ENCODE measurements at regions not wholly inside any gene's neighbourhood (a gene's known extent, or its start where the extent isn't known, plus 50 kb on each side); places are given as distances from the start of the nearest gene placed in this dataset.
"Not testable (repeated sequence)": the region's sequence is repeated elsewhere in the genome, so short reads cannot be mapped to it uniquely, and the experiment has no call there.

GRCh38 chr9:93893899-93894690, 61.1 kb downstream of the BARX1 start:
- Histone ChIP-seq H3K27me3 (ENCODE audit: control insufficient read depth in 1 of 2, insufficient read depth in 2 of 2, low read length in 2 of 2) (no peaks in the 10 kb centered on the region), H3K4me1 (ENCODE audit: insufficient read depth, low read length) (no peaks in the 10 kb centered on the region), H3K9me3 (ENCODE audit: low read length) (no peaks in the 10 kb centered on the region), H3K9ac (ENCODE audit: low read length) (no peak overlapping the region), H3K36me3 (ENCODE audit: insufficient read depth, low read length) (no peaks in the 10 kb centered on the region), H3K4me3 (ENCODE audit: low read depth in 1 of 2, low read length in 2 of 2) (no peak overlapping the region), H3K27ac (ENCODE audit: low read depth, low read length) (no peak overlapping the region)

GRCh38 chr9:93893194-93893593, 62.0 kb downstream of the BARX1 start:
- no peaks in the 10 kb centered on the region for H3K9me3 ChIP-seq (ENCODE audit: low read length)
- H3K4me3 ChIP-seq (ENCODE audit: low read depth in 1 of 2, low read length in 2 of 2) = no peak overlapping the region
- no peaks in the 10 kb centered on the region for H3K36me3 ChIP-seq (ENCODE audit: insufficient read depth, low read length)
- H3K4me1 ChIP-seq (ENCODE audit: insufficient read depth, low read length) = no peaks in the 10 kb centered on the region
- no peak overlapping the region for H3K27ac ChIP-seq (ENCODE audit: low read depth, low read length)
- no peak overlapping the region for H3K9ac ChIP-seq (ENCODE audit: low read length)
- H3K27me3 ChIP-seq (ENCODE audit: control insufficient read depth in 1 of 2, insufficient read depth in 2 of 2, low read length in 2 of 2) = no peaks in the 10 kb centered on the region

DNA sequence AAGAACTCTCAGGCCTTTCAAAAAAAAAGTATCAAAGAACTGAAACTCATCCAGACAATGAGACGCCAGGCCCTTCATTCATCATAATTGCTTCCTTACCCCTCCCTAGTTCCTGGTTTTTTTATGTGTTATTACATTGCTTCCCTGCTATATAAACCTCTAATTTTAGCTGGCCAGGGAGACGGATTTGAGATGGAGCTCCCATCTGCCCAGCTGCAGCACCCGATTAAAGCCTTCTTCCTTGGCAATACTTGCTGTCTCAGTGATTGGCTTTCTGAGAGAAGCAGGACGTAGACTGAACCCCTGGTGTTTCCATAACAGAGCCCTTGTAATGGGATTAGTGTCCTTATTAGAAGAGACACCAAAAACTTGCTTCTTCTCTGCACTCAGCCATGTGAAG, 62.4 kb downstream of the BARX1 start:
- no peaks in the 10 kb centered on the region for H3K36me3 ChIP-seq (ENCODE audit: insufficient read depth, low read length)
- no peak overlapping the region for H3K4me3 ChIP-seq (ENCODE audit: low read depth in 1 of 2, low read length in 2 of 2)
- no peaks in the 10 kb centered on the region for H3K27me3 ChIP-seq (ENCODE audit: control insufficient read depth in 1 of 2, insufficient read depth in 2 of 2, low read length in 2 of 2)
- no peak overlapping the region for H3K27ac ChIP-seq (ENCODE audit: low read depth, low read length)
- no peaks in the 10 kb centered on the region for H3K4me1 ChIP-seq (ENCODE audit: insufficient read depth, low read length)
- H3K9ac ChIP-seq (ENCODE audit: low read length) = no peak overlapping the region
- H3K9me3 ChIP-seq (ENCODE audit: low read length) = no peaks in the 10 kb centered on the region

DNA sequence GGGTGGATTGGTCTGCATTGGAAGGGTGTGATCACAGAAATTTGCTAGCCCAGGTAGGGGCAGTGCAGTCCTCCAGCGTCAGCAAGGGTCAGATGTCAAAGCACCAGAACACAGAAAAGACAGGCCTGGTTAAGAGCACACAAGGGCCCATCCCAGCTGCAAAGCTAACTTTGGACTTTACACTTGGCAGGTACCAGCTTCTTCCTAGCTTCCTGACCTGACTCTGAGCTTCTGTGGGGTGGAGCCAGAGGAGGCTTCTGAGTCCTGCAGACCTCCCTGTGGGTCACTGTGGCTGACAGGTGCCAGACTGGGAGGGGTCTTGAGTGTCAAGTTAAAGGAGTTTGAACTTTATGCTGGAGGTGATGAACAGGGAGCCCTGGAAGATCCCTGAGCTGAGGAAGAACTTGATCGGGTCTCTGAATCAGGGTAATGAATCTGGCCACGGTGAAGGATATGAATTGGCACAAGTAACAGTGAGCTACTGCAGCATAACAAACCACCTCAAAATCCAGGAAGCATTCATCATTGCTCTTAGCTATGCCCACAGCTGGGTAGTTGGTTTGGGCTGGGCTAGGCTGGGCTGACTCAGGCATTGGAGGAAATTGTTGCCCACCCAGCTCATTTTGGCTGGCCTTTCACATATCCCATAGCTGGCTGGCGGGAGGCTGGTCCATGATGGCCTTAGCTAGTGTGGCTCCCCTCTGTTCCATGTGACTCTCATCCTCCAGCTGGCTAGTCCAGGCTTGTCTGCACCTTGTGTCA, 63.4 kb downstream of the BARX1 start:
- Histone ChIP-seq H3K9ac (ENCODE audit: low read length) (no peak overlapping the region), H3K4me3 (ENCODE audit: low read depth in 1 of 2, low read length in 2 of 2) (no peak overlapping the region), H3K27ac (ENCODE audit: low read depth, low read length) (no peak overlapping the region), H3K4me1 (ENCODE audit: insufficient read depth, low read length) (no peaks in the 10 kb centered on the region), H3K9me3 (ENCODE audit: low read length) (no peaks in the 10 kb centered on the region), H3K36me3 (ENCODE audit: insufficient read depth, low read length) (no peaks in the 10 kb centered on the region), H3K27me3 (ENCODE audit: control insufficient read depth in 1 of 2, insufficient read depth in 2 of 2, low read length in 2 of 2) (no peaks in the 10 kb centered on the region)

DNA sequence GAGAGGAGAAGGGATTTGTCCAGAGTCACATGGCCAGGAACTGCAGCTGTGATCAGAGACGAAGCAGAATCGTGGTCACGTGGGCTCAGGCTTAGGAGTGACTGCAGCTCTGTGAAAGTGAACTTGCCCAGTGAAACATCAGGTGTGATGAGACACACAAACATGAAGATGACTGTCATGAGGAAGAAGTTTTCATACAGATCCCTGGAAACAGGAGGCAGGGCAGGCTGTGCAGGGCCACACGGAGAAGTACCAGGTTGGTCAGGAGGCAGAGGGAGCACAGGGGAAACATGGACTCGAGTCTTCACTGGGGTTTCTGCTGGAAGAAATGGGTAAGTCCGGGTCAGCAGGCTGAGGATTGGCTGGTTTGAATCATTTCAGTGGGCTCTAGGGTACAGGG, 64.1 kb downstream of the BARX1 start:
- Histone ChIP-seq H3K9me3 (ENCODE audit: low read length) (no peaks in the 10 kb centered on the region), H3K27me3 (ENCODE audit: control insufficient read depth in 1 of 2, insufficient read depth in 2 of 2, low read length in 2 of 2) (no peaks in the 10 kb centered on the region), H3K36me3 (ENCODE audit: insufficient read depth, low read length) (no peaks in the 10 kb centered on the region), H3K4me1 (ENCODE audit: insufficient read depth, low read length) (no peaks in the 10 kb centered on the region), H3K4me3 (ENCODE audit: low read depth in 1 of 2, low read length in 2 of 2) (no peak overlapping the region), H3K27ac (ENCODE audit: low read depth, low read length) (no peak overlapping the region), H3K9ac (ENCODE audit: low read length) (no peak overlapping the region)

- Histone ChIP-seq H3K4me3 (ENCODE audit: low read depth in 1 of 2, low read length in 2 of 2) (no peak overlapping the region), H3K27ac (ENCODE audit: low read depth, low read length) (no peak overlapping the region), H3K9ac (ENCODE audit: low read length) (no peak overlapping the region), H3K9me3 (ENCODE audit: low read length) (no peaks in the 10 kb centered on the region), H3K4me1 (ENCODE audit: insufficient read depth, low read length) (no peaks in the 10 kb centered on the region), H3K27me3 (ENCODE audit: control insufficient read depth in 1 of 2, insufficient read depth in 2 of 2, low read length in 2 of 2) (no peaks in the 10 kb centered on the region), H3K36me3 (ENCODE audit: insufficient read depth, low read length) (no peaks in the 10 kb centered on the region)
Observed at GRCh38 chr9:93890436-93890935, 64.7 kb downstream of the BARX1 start.

DNA sequence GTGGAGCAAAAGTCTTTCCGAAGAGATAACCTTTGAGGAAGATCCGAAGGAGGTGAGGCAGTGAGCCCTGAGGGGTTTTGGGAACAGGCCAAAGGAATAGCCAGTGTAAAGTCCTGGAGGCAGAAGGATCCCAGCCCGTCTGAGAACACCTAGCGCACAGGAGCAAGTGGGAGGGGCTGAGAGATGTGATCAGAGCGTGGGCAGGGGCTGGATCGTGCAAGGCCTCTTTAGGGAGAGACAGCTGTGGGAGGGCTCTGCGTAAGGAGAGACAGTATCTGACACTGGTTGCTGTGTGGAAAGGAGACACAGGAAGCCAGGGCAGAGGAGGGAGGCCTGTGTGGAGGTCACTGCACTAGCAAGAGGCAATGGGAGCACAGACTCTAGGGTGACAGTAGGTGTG, 68.2 kb downstream of the BARX1 start:
- H3K9me3 ChIP-seq (ENCODE audit: low read length) = no peaks in the 10 kb centered on the region
- H3K27me3 ChIP-seq (ENCODE audit: control insufficient read depth in 1 of 2, insufficient read depth in 2 of 2, low read length in 2 of 2) = no peaks in the 10 kb centered on the region
- H3K36me3 ChIP-seq (ENCODE audit: insufficient read depth, low read length) = no peaks in the 10 kb centered on the region
- no peak overlapping the region for H3K9ac ChIP-seq (ENCODE audit: low read length)
- no peak overlapping the region for H3K4me3 ChIP-seq (ENCODE audit: low read depth in 1 of 2, low read length in 2 of 2)
- no peaks in the 10 kb centered on the region for H3K4me1 ChIP-seq (ENCODE audit: insufficient read depth, low read length)
- no peak overlapping the region for H3K27ac ChIP-seq (ENCODE audit: low read depth, low read length)

DNA sequence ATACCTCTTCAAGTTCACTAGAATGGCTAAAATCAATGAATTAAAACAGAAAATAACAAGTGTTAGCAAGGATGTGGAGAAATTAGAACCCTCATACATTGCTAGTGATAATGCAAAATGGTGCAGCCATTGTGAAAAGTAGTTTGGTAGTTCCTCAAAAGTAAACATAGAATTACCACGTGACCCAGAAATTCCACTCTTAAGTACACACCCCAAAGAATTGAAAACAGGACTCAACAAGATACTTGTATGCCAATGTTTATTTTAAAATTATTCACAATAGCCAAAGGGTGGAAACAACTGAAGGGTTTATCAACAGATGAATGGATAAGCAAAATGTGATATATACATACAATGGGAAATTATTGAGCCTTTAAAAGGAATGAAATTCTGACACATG, 70.3 kb downstream of the BARX1 start:
- no peaks in the 10 kb centered on the region for H3K36me3 ChIP-seq (ENCODE audit: insufficient read depth, low read length)
- H3K4me1 ChIP-seq (ENCODE audit: insufficient read depth, low read length) = no peaks in the 10 kb centered on the region
- H3K27ac ChIP-seq (ENCODE audit: low read depth, low read length) = no peak overlapping the region
- H3K9me3 ChIP-seq (ENCODE audit: low read length) = no peaks in the 10 kb centered on the region
- H3K4me3 ChIP-seq (ENCODE audit: low read depth in 1 of 2, low read length in 2 of 2) = no peak overlapping the region
- H3K9ac ChIP-seq (ENCODE audit: low read length) = no peak overlapping the region
- H3K27me3 ChIP-seq (ENCODE audit: control insufficient read depth in 1 of 2, insufficient read depth in 2 of 2, low read length in 2 of 2) = no peaks in the 10 kb centered on the region

DNA sequence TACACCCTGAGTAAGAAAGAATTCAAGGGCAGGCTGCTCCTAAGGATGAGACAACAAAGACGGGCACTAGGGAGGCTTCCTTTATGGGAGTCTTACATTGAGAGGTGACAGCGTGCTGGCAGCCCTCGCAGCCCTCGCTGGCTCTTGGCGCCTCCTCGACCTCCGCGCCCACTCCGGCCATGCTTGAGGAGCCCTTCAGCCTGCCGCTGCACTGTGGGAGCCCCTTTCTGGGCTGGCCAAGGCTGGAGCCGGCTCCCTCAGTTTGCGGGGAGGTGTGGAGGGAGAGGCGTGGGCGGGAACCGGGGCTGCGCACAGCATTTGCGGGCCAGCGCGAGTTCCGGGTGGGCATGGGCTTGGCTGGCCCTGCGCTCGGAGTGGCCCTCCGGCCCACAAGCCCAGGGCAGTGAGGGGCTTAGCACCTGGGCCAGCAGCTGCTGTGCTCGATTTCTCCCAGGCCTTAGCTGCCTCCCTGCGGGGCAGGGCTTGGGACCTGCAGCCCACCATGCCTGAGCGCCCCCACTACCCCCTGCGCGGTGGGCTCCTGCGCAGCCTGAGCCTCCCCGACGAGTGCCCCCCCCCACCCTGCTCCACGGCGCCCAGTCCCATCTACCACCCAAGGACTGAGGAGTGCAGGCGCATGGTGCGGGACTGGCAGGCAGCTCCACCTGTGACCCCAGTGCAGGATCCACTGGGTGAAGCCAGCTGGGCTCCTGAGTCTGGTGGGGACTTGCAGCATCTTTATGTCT, 75.3 kb downstream of the BARX1 start:
- H3K4me1 ChIP-seq (ENCODE audit: insufficient read depth, low read length) = not testable (repeated sequence)

DNA sequence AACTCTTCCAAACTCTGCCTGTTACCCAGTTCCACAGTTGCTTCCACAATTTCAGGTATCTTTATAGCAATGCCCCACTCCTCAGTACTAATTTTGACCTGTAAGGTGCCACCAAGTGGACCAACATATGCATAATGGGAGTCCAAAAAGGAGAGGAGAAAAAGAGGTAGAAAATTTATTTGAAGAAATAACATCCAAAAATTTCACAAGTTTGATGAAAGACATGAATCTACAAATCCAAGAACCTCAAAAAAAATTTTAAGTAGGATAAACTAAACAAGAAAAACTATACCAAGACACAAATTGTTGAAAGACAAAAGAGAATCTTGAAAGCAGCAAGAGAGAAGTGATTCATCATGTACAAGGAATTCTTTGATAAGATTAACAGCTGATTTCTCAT, 79.8 kb downstream of the BARX1 start:
- Histone ChIP-seq H3K9ac (ENCODE audit: low read length) (no peak overlapping the region), H3K27me3 (ENCODE audit: control insufficient read depth in 1 of 2, insufficient read depth in 2 of 2, low read length in 2 of 2) (no peaks in the 10 kb centered on the region), H3K27ac (ENCODE audit: low read depth, low read length) (no peak overlapping the region), H3K36me3 (ENCODE audit: insufficient read depth, low read length) (no peaks in the 10 kb centered on the region), H3K4me1 (ENCODE audit: insufficient read depth, low read length) (no peaks in the 10 kb centered on the region), H3K9me3 (ENCODE audit: low read length) (peaks cover 7% of the 10 kb centered on the region), H3K4me3 (ENCODE audit: low read depth in 1 of 2, low read length in 2 of 2) (no peak overlapping the region)

More for the DNA sequence above, 75.3 kb downstream of the BARX1 start:
- H3K27me3 ChIP-seq (ENCODE audit: control insufficient read depth in 1 of 2, insufficient read depth in 2 of 2, low read length in 2 of 2); H3K27ac ChIP-seq (ENCODE audit: low read depth, low read length); H3K9me3 ChIP-seq (ENCODE audit: low read length); H3K9ac ChIP-seq (ENCODE audit: low read length); H3K4me3 ChIP-seq (ENCODE audit: low read depth in 1 of 2, low read length in 2 of 2); H3K36me3 ChIP-seq (ENCODE audit: insufficient read depth, low read length): not testable (repeated sequence)

GRCh38 chr9:93874242-93874641, 80.9 kb downstream of the BARX1 start:
- peaks cover 7% of the 10 kb centered on the region for H3K9me3 ChIP-seq (ENCODE audit: low read length)
- H3K36me3 ChIP-seq (ENCODE audit: insufficient read depth, low read length) = no peaks in the 10 kb centered on the region
- no peak overlapping the region for H3K4me3 ChIP-seq (ENCODE audit: low read depth in 1 of 2, low read length in 2 of 2)
- H3K27me3 ChIP-seq (ENCODE audit: control insufficient read depth in 1 of 2, insufficient read depth in 2 of 2, low read length in 2 of 2) = no peaks in the 10 kb centered on the region
- H3K27ac ChIP-seq (ENCODE audit: low read depth, low read length) = no peak overlapping the region
- no peaks in the 10 kb centered on the region for H3K4me1 ChIP-seq (ENCODE audit: insufficient read depth, low read length)
- no peak overlapping the region for H3K9ac ChIP-seq (ENCODE audit: low read length)

Measured in muscle layer of colon (tissue), 2 donors.